Fibroblast of the conjunctiva (primary cell): ENCODE measurements at regions not wholly inside any gene's neighbourhood (a gene's known extent, or its start where the extent isn't known, plus 50 kb on each side); places are given as distances from the start of the nearest gene placed in this dataset.
A peak's percentile ranks its signal among the peaks of the same experiment; 100 is the strongest.
"Not testable (repeated sequence)": the region's sequence is repeated elsewhere in the genome, so short reads cannot be mapped to it uniquely, and the experiment has no call there.

Experiments
- DNase-seq: peaks from one replicate; pipeline ENCODE4 v3.0.0-alpha.2; 2010; ENCODE audit warnings: low read depth

DNA sequence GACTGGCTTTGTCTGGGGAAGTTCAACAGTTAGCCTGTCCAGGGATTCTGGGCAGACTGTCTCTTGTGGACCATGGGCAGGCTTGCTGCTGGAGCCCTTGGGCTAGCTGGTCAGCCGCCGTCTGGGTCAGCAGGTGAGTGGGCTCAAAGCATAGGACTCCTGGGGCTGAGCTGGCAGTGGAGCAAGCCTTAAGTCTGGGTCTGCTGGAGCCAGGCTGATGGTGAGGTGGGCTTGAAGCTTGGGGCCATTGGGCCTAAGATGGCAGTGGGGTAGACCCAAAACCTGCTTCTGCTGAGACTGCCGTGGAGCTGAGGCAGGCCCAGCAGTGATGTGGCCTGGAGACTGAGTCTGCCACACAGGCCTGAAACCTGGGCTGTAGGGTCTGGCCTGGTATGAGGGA, 645.1 kb downstream of the RAPGEF2 start:
- DNase-seq = no peak

DNA sequence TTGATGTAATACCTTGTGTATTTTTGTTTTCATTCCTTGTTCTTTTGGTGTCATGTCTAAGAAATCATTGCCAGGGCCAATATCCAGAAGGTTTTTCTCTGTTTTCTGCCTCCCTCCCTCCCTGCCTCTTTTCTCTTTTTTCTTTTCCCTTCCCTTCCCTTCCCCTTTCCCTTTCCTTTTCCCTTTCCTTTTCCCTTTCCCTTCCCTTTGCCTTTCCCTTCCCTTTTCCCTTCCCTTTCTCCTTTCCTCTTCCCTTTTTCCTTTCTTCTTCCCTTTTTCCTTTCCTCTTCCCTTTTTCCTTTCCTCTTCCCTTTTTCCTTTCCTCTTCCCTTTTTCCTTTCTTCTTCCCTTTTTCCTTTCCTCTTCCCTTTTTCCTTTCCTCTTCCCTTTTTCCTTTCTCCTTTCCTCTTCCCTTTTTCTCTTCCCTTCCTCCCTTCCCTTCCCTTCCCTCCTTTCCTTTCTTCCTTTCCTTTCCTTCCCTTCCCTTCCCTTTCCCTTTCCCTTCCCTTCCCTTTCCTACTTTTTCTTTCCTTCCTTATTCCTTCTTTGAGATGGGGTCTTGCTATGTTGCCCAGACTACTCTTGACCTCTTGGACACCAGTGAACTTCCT, 646.1 kb downstream of the RAPGEF2 start:
- DNase-seq = no peak

DNA sequence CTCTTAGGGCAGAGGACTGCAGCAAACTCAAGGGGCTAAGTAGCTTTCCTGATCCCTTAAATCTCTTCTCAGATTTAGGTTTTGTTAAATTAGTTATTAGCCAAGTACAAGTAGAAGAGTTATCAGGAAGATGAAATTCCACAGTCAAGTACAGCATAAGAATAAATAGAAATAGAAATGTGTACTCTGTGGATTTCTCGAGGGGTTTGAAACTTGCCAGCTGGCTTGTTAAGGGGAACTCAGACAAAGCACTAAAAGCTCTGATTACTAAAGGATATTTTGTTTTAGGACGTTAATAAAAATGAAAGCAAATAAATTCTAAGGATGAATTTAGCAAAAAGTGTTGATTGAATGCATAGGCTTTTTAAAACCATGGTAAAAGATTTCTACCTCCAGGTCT, 654.6 kb downstream of the RAPGEF2 start:
- no peak for DNase-seq

DNA sequence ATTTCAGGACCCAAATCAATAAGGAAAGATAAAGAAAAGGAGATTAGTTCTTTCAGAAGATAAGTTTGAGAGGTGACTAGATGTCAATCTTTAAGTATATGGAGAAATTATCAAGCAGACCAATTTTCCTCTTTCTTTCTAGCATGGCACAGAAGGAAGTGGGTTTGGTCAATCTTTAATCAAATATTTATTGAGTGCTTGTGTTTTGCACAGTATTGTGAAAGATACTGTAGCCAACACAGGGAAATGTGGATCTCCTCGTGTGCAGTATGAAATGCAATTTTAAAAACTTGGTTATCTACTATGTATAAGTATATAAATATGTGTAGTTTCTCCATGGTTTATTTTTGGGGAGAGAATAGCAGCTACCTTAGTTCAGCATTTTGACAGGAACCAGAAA, 655.2 kb downstream of the RAPGEF2 start:
- no peak for DNase-seq

DNA sequence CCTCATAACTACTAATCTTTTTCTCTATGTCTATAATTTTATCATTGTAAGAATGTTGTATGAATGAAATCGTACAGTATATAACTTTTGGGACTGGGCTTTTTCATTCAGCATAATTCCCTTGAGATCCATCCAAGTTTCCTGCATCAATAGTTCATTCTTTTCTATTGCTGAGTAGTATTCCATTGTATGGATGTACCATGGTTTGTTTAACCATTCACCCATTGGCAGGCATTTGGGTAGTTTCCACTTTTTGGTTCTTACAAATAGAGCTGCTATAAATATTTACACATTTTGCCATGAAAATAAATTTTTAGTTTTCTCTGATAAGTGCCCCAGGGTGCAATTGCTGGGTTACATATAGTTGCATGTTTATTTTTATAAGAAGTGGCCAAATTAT, 659.8 kb downstream of the RAPGEF2 start:
- DNase-seq = no peak

DNA sequence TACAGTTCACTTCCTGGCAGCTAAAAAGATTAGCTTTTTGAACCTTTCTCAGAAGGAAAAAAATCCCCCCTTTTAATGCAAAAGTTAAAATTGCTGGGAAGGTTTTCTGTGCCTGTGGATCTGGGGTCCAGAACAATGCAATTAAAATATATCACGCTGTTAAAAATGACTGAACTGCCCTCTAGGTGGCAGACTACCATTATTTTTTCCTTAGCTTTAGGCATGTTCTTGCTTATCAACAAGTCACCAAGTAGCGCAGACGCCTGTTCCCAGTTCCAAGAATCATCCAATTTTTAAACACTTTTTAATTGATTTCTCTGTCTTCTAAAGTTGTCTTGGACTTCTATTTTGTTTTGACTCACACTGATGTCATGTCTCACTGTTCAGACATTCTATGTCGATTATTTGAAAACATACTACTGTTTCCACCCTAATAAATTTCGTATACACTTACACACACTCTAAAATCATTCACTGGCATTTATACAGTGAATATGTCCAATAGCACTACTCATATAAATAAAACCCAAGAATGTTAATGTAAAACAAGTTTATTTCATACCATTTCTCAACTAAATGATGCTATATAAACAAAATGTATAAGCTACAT, 661.6 kb downstream of the RAPGEF2 start:
- peak; percentile 18 for DNase-seq

DNA sequence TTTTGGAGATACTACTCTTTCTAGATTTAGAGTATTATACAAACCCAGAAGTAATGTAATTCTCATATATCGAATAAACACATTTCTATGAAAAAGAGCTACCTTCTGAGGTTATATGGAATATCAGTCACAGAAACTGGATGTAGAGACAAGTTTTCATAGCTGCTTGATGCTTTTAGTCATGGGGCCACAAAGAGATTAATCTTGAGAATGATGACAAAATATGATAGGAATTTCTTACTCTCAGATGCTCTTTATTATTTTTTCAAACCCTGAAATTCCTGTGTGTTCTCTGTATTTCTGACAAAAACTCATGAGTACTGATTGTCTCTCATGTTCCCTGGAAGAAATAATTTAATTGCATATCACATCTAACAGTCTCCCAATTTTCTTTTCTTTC, 662.5 kb downstream of the RAPGEF2 start:
- no peak for DNase-seq

GRCh38 chr4:159766241-159766640, 663.4 kb downstream of the RAPGEF2 start:
- no peak for DNase-seq

DNA sequence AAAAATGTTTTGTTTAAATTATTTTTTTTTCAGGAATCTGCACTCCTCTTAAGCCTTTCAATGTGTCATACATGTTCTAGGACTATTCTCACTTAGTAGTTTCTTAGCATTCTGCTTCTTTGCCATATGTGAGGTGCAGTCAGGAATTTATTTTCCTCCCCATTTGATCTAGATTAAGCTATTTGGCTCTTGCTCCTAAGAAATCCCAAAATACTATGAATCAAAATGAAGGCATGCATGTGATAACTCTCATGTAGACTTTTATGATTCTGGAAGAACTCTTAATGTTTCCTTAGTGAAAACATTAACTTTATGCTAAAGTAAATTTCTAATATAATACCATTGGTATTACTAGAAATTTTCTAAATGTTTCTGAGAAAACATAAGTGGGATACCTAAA, 664.5 kb downstream of the RAPGEF2 start:
- DNase-seq = no peak

DNA sequence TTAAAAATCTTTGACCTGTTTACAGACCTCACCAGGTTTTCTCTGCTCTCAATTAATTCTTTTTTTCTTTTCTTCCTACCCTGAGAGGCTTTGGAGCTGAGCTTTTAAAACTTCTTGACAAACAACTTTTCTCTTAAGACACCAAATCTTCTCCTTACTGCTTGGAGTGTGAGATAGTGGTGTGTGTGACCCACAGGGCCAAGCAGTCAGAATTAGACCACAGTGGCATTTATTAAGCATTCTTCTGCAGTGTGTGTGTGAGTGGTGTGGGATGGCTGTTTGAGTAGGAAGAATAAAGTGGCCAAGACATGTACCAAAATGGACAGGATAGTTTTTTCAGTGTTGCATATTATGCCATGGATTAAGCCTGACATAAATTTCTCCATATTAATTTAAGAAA, 665.1 kb downstream of the RAPGEF2 start:
- no peak for DNase-seq

- no peak for DNase-seq
Observed at GRCh38 chr4:159770401-159770800, 667.5 kb downstream of the RAPGEF2 start.

DNA sequence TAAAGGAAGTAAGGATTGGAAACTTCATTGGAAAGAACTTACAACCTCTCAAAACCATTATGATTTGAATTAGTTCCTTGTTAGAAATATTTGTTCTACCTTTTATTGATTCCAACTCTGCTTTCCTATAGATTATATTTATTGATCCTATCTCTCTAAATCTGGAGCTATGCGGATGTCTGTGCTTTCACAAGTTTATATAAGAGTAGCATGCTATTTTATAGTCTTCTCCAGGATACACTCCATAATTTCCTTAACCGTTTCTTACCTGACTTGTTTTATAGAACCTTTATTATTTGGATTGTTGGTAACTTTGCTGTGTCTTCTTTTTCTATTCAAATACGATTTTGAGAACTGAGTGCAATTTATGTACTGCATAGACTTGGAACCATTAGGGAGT, 668.1 kb downstream of the RAPGEF2 start:
- DNase-seq = no peak

DNA sequence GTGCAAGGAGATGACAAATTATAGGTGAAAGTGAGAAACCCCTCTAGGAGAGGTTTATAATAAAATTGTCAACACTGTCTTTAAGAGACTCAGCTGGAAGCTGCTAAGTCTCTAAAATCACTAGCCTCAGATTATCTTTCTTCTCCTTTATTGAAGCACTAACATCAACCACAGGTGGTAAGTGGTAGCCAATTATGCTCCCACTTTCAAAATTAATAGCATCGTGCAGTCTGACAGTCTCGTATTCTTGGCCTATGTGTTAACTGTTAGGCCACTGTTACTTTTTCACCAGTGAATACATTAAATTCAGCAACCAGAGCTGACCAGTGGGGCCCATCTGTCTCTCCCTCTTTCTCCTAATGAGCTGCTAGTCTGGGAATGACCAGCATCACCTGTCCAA, 674.1 kb downstream of the RAPGEF2 start:
- DNase-seq = no peak

DNA sequence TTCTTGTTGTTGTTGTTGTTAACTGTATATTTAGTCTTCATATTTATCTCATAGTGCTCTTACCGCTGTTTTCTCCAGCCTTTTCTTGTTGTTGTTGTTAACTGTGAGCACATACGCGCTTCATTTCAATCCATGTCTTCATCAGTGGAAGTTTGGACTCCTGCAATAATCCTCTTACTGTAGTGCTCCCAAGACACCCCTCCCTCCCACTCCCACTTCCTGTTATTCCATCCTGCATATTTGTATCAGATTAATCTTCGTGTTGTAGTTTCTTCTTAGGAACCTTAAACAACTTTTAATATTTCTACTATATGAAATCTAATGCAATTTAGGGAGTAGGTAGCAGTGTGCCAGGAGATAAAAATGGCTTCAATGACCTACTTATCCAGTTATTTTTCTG, 674.8 kb downstream of the RAPGEF2 start:
- DNase-seq = no peak

- no peak for DNase-seq
Observed at GRCh38 chr4:159778298-159778697, 675.4 kb downstream of the RAPGEF2 start.

- no peak for DNase-seq
Observed at GRCh38 chr4:159779716-159780115, 676.8 kb downstream of the RAPGEF2 start.

DNA sequence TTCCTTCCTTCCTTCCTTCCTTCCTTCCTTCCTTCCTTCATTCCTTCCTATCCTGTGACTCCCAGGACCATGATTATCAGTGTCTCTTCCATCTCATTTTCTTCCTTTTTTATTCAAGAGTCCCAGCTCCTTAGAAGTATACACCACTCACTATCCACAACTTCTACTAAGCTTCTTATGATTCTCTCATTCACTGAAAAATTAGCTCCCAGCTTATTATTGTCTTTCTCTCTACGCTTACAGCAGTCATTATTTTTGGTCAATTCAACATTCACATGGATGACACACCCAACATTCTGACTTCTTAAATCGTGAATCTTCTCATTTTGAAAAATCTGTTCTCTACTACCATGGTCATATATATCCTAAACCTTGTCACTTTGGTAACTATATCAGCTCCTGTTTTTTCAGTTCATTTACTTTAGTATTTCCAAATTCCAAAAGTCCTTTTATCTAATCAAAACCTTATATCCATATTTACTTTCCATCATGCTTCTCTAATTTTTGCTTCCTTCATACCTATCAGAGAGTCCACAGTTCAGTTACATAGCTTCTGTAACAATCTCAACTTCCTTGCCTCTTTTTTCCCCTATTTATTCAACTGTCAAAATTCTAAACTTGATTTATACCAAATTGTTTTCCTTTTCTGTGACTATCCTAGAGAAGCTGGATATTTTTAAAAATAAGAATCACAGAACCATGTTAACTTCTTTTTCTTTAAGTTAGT, 677.5 kb downstream of the RAPGEF2 start:
- DNase-seq = no peak

DNA sequence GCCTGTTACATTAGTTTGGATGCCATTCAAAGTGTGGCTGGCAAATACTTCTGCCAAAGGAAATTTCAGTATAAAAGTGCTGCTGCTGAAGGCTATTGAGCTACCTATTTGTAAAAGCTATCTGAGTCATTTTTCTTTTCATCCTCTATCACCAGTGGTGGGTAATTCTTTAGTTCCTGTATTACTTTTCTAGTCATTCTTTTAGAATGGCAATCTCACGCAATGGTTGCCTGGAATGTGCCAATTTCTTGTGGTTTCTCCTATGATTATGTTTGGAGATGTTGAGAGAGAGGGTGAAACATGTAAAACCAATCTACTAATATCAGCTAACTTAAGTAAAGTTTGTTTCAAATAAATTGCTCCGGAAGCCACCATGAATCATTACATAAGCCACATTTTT, 685.0 kb downstream of the RAPGEF2 start:
- DNase-seq = no peak

DNA sequence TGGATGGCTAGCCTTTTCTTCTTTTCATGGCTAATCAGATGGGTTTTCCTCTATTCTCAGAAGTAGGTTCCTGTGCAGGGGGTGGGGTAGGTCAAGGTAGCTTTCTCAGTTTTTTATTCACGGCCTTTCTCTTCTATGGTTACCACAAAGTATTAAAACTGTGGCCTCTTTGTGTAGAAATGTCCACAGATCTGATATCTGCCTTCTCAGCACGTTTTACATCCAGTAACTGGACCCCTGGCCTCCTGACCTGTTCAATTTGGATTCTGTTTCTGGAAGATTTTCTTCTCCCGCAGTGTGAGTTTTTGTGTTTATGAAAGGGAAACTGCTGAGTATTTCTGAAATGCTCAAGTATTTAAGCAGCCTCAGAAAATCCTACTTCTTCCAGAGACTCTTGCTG, 688.5 kb downstream of the RAPGEF2 start:
- no peak for DNase-seq

GRCh38 chr4:159804592-159804991, 701.7 kb downstream of the RAPGEF2 start:
- not testable (repeated sequence) for DNase-seq

- no peak for DNase-seq
Observed at GRCh38 chr4:159823743-159824142, 720.9 kb downstream of the RAPGEF2 start.

GRCh38 chr4:159828687-159829086, 725.8 kb downstream of the RAPGEF2 start:
- no peak for DNase-seq

- no peak for DNase-seq
Observed at GRCh38 chr4:159829184-159829583, 726.3 kb downstream of the RAPGEF2 start.

DNA sequence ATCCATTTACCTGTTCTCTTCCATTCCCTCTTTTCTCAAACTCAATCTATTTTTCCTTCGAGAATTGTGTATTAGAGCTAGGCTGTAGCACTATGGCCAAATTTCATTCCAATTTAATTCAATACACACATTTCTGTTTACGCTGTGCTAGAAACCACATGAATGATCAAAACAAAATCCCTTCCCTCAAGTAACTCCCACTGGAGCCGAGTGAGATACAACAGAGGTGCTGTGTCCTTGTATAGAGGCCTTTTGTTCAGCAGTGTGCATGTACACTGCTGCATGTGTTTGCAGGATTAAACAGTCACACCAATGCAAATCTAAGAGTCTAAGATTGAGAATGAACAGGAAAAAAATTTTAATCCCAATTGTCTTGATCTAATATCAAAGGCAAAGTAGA, 734.2 kb downstream of the RAPGEF2 start:
- DNase-seq = no peak
